A673 (cell line): ENCODE measurements at regions not wholly inside any gene's neighbourhood (a gene's known extent, or its start where the extent isn't known, plus 50 kb on each side); places are given as distances from the start of the nearest gene placed in this dataset.
"Not testable (repeated sequence)": the region's sequence is repeated elsewhere in the genome, so short reads cannot be mapped to it uniquely, and the experiment has no call there.

Source experiments
- BruUV-seq: library from RNA; stranded (reverse); fragments of 400-500 nt; replicated peaks from 2 replicates; lab custom pipeline; 2021; lab: Mats Ljungman, UMichigan
- CTCF ChIA-PET: fragments of 300-600 bp; sonication (Branson Sonifier 250); formaldehyde crosslinking; loops from one replicate; lab custom pipeline; 2022; ENCODE audit warnings: antibody characterized with exemption; lab: Charles Lee
- POLR2A ChIA-PET: fragments of 300-600 bp; sonication (Branson Sonifier 250); formaldehyde crosslinking; loops from one replicate; lab custom pipeline; 2022; ENCODE audit warnings: antibody characterized with exemption; ENCODE audit not compliant: low non-redundant PET; lab: Charles Lee
- DNase-seq: peaks from one replicate; pipeline ENCODE4 v3.0.0-alpha.2; 2015; ENCODE audit warnings: low spot score
- H3K27ac ChIP-seq: fragments of 200-600 bp; sonication (generic); 2 replicates; pipeline ENCODE4 v1.5.1; 2016; ENCODE audit warnings: mixed run types, low read depth, mild to moderate bottlenecking, mixed read lengths, antibody characterized with exemption, low read length; ENCODE audit not compliant: poor library complexity, severe bottlenecking
- H3K27me3 ChIP-seq: fragments of 200-600 bp; sonication (generic); replicated peaks from 2 replicates; pipeline ENCODE4 v1.6.1; 2017; ENCODE audit warnings: mixed run types, low read depth, mild to moderate bottlenecking, mixed read lengths, antibody characterized with exemption, low read length; ENCODE audit not compliant: insufficient read depth, poor library complexity
- H3K36me3 ChIP-seq: fragments of 200-600 bp; sonication (generic); 2 replicates; pipeline ENCODE4 v1.6.1; 2016; ENCODE audit warnings: mixed run types, mild to moderate bottlenecking, mixed read lengths, antibody characterized with exemption, low read length; ENCODE audit not compliant: insufficient read depth, poor library complexity, severe bottlenecking
- H3K4me1 ChIP-seq: fragments of 200-600 bp; sonication (generic); 2 replicates; pipeline ENCODE4 v1.6.1; 2017; ENCODE audit warnings: mixed run types, mild to moderate bottlenecking, mixed read lengths, antibody characterized with exemption, low read length; ENCODE audit not compliant: insufficient read depth, poor library complexity, severe bottlenecking
- H3K4me3 ChIP-seq: fragments of 200-600 bp; sonication (generic); 2 replicates; pipeline ENCODE4 v1.5.1; 2016; ENCODE audit warnings: low read depth, mixed run types, mild to moderate bottlenecking, mixed read lengths, low read length; ENCODE audit not compliant: poor library complexity, severe bottlenecking
- H3K9me3 ChIP-seq: fragments of 200-600 bp; sonication (generic); 2 replicates; pipeline ENCODE4 v1.6.1; 2016; ENCODE audit warnings: mixed run types, low read depth, mild to moderate bottlenecking, mixed read lengths, antibody characterized with exemption, low read length; ENCODE audit not compliant: poor library complexity, severe bottlenecking
- intact Hi-C: fragments of 100-400 bp; cut with micrococcal nuclease; formaldehyde crosslinking; loops from one replicate; pipeline ENCODE4 v1.10.0; 2022; ENCODE audit not compliant: unreplicated experiment

DNA sequence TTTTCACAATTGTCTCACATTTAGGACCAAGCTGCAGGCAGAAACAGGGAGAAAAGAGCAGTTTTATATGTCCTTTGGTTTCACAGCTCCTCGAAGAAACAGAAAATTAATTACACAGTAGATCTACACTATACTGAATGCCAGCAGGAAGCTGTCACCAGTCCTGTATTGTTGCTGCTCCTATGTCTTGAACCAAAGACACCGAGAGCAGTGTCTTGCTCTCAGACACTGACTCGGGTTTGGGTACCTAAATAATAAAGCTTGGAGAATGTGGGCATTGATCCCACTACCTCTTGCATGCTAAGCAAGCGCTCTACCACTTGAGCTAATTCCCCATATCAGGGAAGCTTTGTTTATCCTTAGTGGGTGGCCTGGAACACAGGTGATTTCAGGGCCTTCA, 168.4 kb upstream of the ZNF322 start:
- H3K9me3 ChIP-seq, BruUV-seq, POLR2A ChIA-PET, DNase-seq, H3K27me3 ChIP-seq, CTCF ChIA-PET, H3K27ac ChIP-seq, intact Hi-C loops, H3K4me1 ChIP-seq, H3K4me3 ChIP-seq, H3K36me3 ChIP-seq: not testable (repeated sequence)

DNA sequence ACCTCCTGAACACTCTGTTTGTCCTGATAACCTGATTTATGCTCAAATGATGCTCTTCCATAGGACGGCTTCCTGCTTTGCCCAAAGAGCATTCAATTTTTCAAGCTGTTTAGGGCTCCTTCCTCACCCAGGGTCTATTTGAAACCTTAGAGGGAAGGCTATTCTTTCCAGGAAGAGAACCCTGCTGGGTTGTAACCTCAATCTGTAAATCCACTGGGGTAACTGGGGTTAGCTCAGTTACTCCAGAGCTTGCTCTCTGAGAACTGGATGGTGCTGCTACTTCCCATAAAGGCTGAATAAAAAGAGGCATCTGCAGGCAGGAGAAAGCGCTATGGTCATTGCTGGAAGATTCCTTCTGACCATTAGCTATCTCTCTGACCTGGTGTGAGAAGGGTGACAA, 169.9 kb upstream of the ZNF322 start:
- BruUV-seq, DNase-seq: not testable (repeated sequence)

DNA sequence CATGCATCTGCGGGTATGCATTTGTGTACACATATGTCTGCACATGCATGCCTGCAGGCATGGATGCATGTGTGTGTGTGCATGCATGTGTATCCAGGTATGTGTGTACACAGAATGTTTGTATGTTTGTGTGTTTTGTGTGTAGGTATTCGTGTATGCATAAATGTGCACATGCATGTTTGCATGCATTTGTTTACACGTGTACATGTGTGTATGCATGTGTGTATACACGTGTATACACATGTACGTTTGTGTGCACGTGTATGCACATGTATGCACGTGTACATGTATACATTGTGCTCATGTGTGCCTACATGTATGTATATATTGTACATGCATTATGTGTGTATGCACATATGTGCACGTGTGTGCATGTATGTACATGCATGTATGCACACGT, 171.4 kb upstream of the ZNF322 start:
- H3K27ac ChIP-seq, POLR2A ChIA-PET, H3K9me3 ChIP-seq, DNase-seq, H3K4me1 ChIP-seq, H3K36me3 ChIP-seq, H3K27me3 ChIP-seq, intact Hi-C loops, BruUV-seq, CTCF ChIA-PET, H3K4me3 ChIP-seq: not testable (repeated sequence)

More for the DNA sequence above, 169.9 kb upstream of the ZNF322 start:
- H3K4me1 ChIP-seq, CTCF ChIA-PET, H3K27ac ChIP-seq, POLR2A ChIA-PET, H3K27me3 ChIP-seq, intact Hi-C loops, H3K4me3 ChIP-seq, H3K36me3 ChIP-seq, H3K9me3 ChIP-seq: not testable (repeated sequence)

GRCh38 chr6:26835707-26836106, 176.2 kb upstream of the ZNF322 start:
- H3K36me3 ChIP-seq, H3K9me3 ChIP-seq, intact Hi-C loops, H3K27ac ChIP-seq, DNase-seq, H3K27me3 ChIP-seq, H3K4me3 ChIP-seq, H3K4me1 ChIP-seq, BruUV-seq, CTCF ChIA-PET, POLR2A ChIA-PET: not testable (repeated sequence)

GRCh38 chr6:26836657-26837056, 177.1 kb upstream of the ZNF322 start:
- DNase-seq, H3K27ac ChIP-seq, H3K27me3 ChIP-seq, POLR2A ChIA-PET, H3K4me1 ChIP-seq, H3K4me3 ChIP-seq, intact Hi-C loops, CTCF ChIA-PET, BruUV-seq, H3K9me3 ChIP-seq, H3K36me3 ChIP-seq: not testable (repeated sequence)

- H3K27me3 ChIP-seq, H3K36me3 ChIP-seq, H3K4me3 ChIP-seq, POLR2A ChIA-PET, H3K27ac ChIP-seq, H3K4me1 ChIP-seq, CTCF ChIA-PET, DNase-seq, BruUV-seq, H3K9me3 ChIP-seq, intact Hi-C loops: not testable (repeated sequence)
Observed at GRCh38 chr6:26844823-26845222, 185.3 kb upstream of the ZNF322 start.

DNA sequence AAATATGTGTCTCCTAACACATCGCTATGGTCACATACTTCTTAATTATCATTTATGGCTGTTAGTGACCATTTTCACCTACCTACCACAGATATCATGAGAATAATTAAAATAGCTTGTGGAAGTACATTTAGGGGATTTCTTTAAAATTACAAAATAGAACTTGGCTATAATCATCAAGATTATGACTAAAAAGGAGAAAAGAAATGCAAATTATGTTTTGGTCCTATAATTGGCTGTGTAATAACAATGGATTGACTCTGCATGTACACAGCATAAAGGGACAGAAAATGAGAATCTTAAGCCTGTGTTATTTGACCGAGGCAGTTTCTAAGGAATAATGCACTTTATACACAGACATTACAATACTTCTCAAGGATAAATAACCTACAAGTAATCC, 197.7 kb upstream of the ZNF322 start:
- H3K9me3 ChIP-seq, H3K4me3 ChIP-seq, H3K36me3 ChIP-seq, CTCF ChIA-PET, H3K27ac ChIP-seq, BruUV-seq, DNase-seq, POLR2A ChIA-PET, intact Hi-C loops, H3K27me3 ChIP-seq, H3K4me1 ChIP-seq: not testable (repeated sequence)

- H3K4me3 ChIP-seq, H3K27ac ChIP-seq, CTCF ChIA-PET, H3K27me3 ChIP-seq, H3K9me3 ChIP-seq, POLR2A ChIA-PET, H3K36me3 ChIP-seq, DNase-seq, BruUV-seq, intact Hi-C loops, H3K4me1 ChIP-seq: not testable (repeated sequence)
Observed at GRCh38 chr6:26859067-26859770, 199.7 kb upstream of the ZNF322 start.
